Neural crest cell (in vitro differentiated cells): ENCODE measurements at regions not wholly inside any gene's neighbourhood (a gene's known extent, or its start where the extent isn't known, plus 50 kb on each side); places are given as distances from the start of the nearest gene placed in this dataset.
"Not testable (repeated sequence)": the region's sequence is repeated elsewhere in the genome, so short reads cannot be mapped to it uniquely, and the experiment has no call there.

Experiments used
- DNase-seq: peaks from one replicate; pipeline ENCODE4 v3.0.0; 2021; ENCODE audit warnings: low read depth, mixed read lengths, low spot score
- H3K27ac Mint-ChIP-seq: one replicate; pipeline ENCODE4 v1.8.0; 2021; ENCODE audit warnings: mild to moderate bottlenecking, mixed read lengths; ENCODE audit not compliant: unreplicated experiment
- H3K27me3 Mint-ChIP-seq: 2 replicates; pipeline ENCODE4 v1.8.0; 2021; ENCODE audit warnings: low read depth, mild to moderate bottlenecking, mixed read lengths
- H3K36me3 Mint-ChIP-seq: 2 replicates; pipeline ENCODE4 v1.8.0; 2021; ENCODE audit warnings: low read depth, mild to moderate bottlenecking, mixed read lengths
- H3K4me1 Mint-ChIP-seq: 2 replicates; pipeline ENCODE4 v1.8.0; 2021; ENCODE audit warnings: mixed read lengths
- H3K4me3 Mint-ChIP-seq: one replicate; pipeline ENCODE4 v1.8.0; 2021; ENCODE audit warnings: mild to moderate bottlenecking, mixed read lengths
- H3K9me3 Mint-ChIP-seq: 2 replicates; pipeline ENCODE4 v1.8.0; 2021; ENCODE audit warnings: mixed read lengths
- TF ChIP-seq, protein P1 (sequence below): fragments of 200-600 bp; sonication (generic); conservative IDR thresholded peaks from 2 replicates; pipeline ENCODE4 v1.5.0; 2021; ENCODE audit warnings: antibody characterized with exemption, mild to moderate bottlenecking

DNA sequence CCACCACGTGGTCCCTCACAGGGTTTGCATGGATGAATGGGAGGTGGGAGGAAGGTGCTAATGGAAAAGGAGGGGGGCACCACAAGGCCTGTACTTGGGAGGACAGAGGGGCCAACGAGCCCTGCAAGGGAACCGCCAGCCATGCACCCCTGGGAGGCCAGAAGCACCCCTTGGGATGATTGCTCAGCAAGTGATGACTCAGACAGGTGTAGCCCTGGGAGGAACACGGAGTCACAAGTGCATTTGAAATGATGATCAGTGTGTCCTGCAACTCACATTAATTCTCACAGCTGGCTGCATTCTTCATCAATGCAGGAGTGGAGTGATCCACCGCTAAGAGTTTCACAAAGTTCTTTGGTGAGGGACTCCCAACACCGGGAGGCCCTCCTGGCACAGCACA, 82.8 kb upstream of the ZNF254 start:
- Mint-ChIP-seq H3K36me3 (peaks cover 3% of the 10 kb centered on the region), H3K27me3 (no peaks in the 10 kb centered on the region), H3K4me1 (no peaks in the 10 kb centered on the region), H3K4me3 (no peak overlapping the region), H3K27ac (no peak overlapping the region), H3K9me3 (peaks cover 15% of the 10 kb centered on the region)
- TF ChIP-seq, protein P1, sequence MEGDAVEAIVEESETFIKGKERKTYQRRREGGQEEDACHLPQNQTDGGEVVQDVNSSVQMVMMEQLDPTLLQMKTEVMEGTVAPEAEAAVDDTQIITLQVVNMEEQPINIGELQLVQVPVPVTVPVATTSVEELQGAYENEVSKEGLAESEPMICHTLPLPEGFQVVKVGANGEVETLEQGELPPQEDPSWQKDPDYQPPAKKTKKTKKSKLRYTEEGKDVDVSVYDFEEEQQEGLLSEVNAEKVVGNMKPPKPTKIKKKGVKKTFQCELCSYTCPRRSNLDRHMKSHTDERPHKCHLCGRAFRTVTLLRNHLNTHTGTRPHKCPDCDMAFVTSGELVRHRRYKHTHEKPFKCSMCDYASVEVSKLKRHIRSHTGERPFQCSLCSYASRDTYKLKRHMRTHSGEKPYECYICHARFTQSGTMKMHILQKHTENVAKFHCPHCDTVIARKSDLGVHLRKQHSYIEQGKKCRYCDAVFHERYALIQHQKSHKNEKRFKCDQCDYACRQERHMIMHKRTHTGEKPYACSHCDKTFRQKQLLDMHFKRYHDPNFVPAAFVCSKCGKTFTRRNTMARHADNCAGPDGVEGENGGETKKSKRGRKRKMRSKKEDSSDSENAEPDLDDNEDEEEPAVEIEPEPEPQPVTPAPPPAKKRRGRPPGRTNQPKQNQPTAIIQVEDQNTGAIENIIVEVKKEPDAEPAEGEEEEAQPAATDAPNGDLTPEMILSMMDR, result no peak
- DNase-seq, result no peak

DNA sequence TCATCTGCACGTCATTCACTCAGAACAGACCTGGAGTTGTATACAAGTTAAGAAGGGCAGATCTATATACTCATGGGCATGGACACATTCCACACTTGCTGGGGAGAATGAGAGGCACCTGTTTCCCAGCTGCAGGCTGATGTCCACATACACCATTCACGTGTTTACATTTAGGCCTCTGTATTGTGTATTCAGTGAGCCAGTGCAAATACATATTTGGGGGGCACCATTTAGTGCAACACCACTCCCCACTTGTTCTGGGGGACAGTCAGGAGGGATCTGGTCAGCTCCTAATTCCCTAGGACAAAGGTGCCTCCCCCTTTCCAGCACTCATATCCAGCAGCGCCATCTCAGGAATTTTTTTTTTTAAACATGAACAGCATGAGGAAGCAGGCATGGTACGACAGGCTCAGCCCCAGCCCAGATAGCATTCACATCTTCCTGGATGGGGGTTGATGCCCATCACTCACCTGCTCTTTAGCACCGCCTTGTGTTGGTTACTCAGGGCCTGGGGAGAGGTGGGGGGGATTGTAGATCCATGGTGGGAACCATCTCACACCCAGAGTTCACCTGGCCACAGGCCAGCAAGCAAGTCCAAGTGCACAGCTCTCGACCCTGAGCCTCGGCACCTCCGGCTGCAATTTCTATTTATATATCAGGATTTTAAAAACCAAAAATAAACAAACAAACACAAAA, 56.9 kb upstream of the ZNF254 start:
- H3K27me3 Mint-ChIP-seq, result no peaks in the 10 kb centered on the region
- TF ChIP-seq, protein P1, result no peak
- peak overlapping the region; percentile 35 for H3K27ac Mint-ChIP-seq
- H3K36me3 Mint-ChIP-seq, result peaks cover 5% of the 10 kb centered on the region
- peak overlapping the region; percentile 56 for H3K4me3 Mint-ChIP-seq
- H3K9me3 Mint-ChIP-seq, result no peaks in the 10 kb centered on the region
- DNase-seq, result no peak
- peaks cover 15% of the 10 kb centered on the region for H3K4me1 Mint-ChIP-seq

DNA sequence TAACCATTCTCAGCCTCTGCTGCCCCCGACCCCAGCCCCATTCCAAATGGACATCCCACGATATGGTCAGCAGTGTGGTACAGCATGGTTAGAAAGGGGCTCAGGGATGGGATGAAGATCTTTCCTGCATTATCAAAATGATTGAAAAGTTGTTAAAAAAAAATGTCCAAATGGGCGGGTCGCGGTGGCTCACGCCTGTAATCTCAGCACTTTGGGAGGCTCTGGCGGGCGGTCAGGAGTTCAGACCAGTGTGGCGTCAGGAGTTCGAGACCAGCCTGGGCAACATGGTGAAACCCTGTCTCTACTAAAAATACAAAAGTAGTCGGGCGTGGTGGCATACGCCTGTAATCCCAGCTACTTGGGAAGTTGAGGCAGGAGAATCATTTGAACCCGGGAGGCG, 54.3 kb upstream of the ZNF254 start:
- Mint-ChIP-seq H3K27ac (peak overlapping the region; percentile 89), H3K27me3 (no peaks in the 10 kb centered on the region), H3K4me3 (peak overlapping the region; percentile 100), H3K9me3 (no peaks in the 10 kb centered on the region), H3K36me3 (peaks cover 21% of the 10 kb centered on the region), H3K4me1 (peaks cover 34% of the 10 kb centered on the region)
- TF ChIP-seq, protein P1, result no peak
- no peak for DNase-seq

DNA sequence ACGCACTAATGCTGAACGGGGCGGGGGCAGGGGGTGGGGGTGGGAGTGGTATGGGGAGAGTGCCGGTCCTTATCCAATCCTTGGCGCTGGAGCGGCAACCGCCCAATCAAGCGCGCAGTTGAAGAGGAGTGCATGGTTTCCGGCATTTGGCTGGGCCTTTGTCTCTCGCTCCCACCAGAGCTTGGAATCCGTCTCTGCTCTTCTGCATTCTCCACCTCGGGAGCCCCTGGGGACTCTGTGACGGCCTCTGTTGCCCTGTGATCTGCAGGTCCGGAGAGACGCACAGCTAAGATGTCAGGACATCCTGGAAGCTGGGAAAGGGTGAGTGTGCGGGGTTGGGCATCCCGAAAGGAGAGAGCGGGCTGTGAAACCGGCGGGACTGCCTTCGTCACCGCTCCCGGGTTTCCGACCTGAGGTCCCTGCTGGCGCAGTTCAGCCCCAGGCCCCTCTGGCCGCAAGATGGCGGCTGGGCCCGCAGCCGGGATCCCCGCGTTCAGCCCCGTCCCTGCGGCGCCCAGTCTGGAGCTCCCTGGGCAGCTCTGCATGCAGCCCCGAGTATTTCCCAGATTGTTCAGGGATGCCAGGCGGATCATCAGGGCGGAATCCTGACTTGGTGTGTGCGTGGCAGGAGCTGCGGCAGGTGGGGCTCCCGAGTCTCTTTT, 53.6 kb upstream of the ZNF254 start:
- peak; percentile 73 for DNase-seq
- Mint-ChIP-seq H3K27ac (peak overlapping the region; percentile 100), H3K4me3 (peak overlapping the region; percentile 100), H3K9me3 (no peaks in the 10 kb centered on the region), H3K27me3 (no peaks in the 10 kb centered on the region), H3K4me1 (peaks cover 34% of the 10 kb centered on the region), H3K36me3 (peaks cover 22% of the 10 kb centered on the region)
- TF ChIP-seq, protein P1, result no peak

DNA sequence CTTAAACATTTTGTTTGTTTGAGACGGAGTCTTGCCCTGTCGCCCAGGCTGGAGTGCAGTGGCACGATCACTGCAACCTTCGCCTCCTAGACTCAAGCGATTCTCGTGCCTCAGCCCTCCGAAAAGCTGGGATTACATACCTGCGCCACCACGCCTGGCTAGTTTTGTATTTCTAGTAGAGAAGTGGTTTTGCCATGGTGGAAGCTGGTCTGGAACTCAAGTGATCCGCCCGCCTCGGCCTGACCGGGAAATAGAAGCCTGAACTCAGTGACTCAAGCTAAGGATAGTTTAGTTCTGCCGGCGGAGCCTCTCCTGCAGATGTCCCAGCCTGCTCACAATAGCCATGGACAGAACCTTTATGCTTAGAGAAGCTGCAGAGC, 53.0 kb upstream of the ZNF254 start:
- peak; percentile 20 for DNase-seq
- Mint-ChIP-seq H3K27me3 (no peaks in the 10 kb centered on the region), H3K27ac (peak overlapping the region; percentile 100)

DNA sequence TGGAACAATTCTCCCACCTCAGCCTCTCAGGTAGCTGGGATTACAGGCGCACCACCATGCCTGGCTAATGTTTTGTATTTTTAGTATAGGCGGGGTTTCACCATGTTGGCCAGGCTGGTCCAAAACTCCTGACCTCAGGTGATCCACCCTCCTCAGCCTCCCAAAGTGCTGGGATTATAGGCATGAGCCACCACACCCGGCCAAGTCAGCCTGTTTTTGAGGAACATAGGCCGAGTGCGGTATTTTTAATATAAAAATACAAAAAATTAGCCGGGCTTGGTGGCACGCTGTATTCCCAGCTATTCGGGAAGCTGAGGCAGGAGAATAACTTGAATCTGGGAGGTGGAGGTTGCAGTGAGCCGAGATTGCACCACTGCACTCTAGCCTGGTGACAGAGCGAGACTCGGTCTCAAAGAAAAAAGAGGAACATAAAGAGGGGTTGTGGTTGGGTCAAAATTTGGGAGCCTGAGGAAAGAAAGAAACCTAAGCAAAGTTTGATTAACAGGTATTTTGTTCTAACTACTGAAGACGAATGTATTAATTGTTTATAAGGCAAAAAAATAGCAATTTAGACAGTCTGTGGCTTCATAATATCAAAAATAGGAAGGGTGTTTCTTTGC, 51.6 kb upstream of the ZNF254 start:
- not testable (repeated sequence) for H3K9me3 Mint-ChIP-seq, DNase-seq

More for the DNA sequence above, 53.0 kb upstream of the ZNF254 start:
- Mint-ChIP-seq H3K9me3 (no peaks in the 10 kb centered on the region), H3K36me3 (peaks cover 27% of the 10 kb centered on the region), H3K4me3 (peak overlapping the region; percentile 100), H3K4me1 (peaks cover 34% of the 10 kb centered on the region)
- TF ChIP-seq, protein P1, result no peak

More for the DNA sequence above, 51.6 kb upstream of the ZNF254 start:
- Mint-ChIP-seq H3K36me3 (peaks cover 33% of the 10 kb centered on the region), H3K4me3 (peak overlapping the region; percentile 100), H3K4me1 (peaks cover 37% of the 10 kb centered on the region)
- H3K27ac Mint-ChIP-seq, H3K27me3 Mint-ChIP-seq: not testable (repeated sequence)
